Adrenal gland (tissue), 9 donors: ENCODE measurements at regions not wholly inside any gene's neighbourhood (a gene's known extent, or its start where the extent isn't known, plus 50 kb on each side); places are given as distances from the start of the nearest gene placed in this dataset.
A peak's percentile ranks its signal among the peaks of the same experiment; 100 is the strongest.

Experiments
- DNase-seq, 7 donors: peaks; one replicate each; pipeline ENCODE4 v3.0.0-alpha.2; 2019 to 2020
- H3K27ac ChIP-seq, 5 donors: fragments of 200-600 bp; sonication (generic) in 4 of 5; 1 replicate in 3 of 5; 2 replicates in 2 of 5; pipeline versions ENCODE4 v1.5.1 to v1.8.0; 2016 to 2020; ENCODE audit warnings: mild to moderate bottlenecking in 1 of 5
- H3K27me3 ChIP-seq: fragments of 200-600 bp; 2 replicates; pipeline ENCODE4 v1.8.0; 2021
- H3K36me3 ChIP-seq, 2 donors: fragments of 200-600 bp; replicated peaks in 1 of 2; 1 replicate in 1 of 2; 2 replicates in 1 of 2; pipeline versions ENCODE4 v1.5.1 to v1.8.0; 2018 to 2022
- H3K4me1 ChIP-seq, 2 donors: fragments of 200-600 bp; replicated peaks in 1 of 2; 1 replicate in 1 of 2; 2 replicates in 1 of 2; pipeline versions ENCODE4 v1.5.1 to v1.8.0; 2018 to 2021
- H3K4me3 ChIP-seq, 4 donors: fragments of 200-600 bp; sonication (generic) in 3 of 4; one replicate each; pipeline ENCODE4 v1.5.1; 2016 to 2018
- H3K9me3 ChIP-seq, 3 donors: fragments of 200-600 bp; sonication (generic) in 1 of 3; replicated peaks in 1 of 3; 1 replicate in 2 of 3; 2 replicates in 1 of 3; pipeline versions ENCODE4 v1.5.1 to v1.8.0; 2016 to 2021
- CTCF ChIP-seq, 6 experiments: fragments of 450-650 bp in 4 of 6; fragments of 200-600 bp in 2 of 6; sonication (generic) in 1 of 6; IDR thresholded peaks; 1 replicate in 5 of 6; 2 replicates in 1 of 6; pipeline versions ENCODE4 v1.5.1 to v1.8.0; 2016 to 2021; ENCODE audit warnings: antibody characterized with exemption in 6 of 6, mild to moderate bottlenecking in 2 of 6, moderate library complexity in 1 of 6
- POLR2A ChIP-seq, 2 donors: fragments of 450-650 bp; IDR thresholded peaks; one replicate each; pipeline ENCODE4 v1.6.1; 2017; ENCODE audit warnings: antibody characterized with exemption in 2 of 2, mild to moderate bottlenecking in 2 of 2, moderate library complexity in 1 of 2
- WGBS, 4 donors: extraction: QIAGEN DNeasy Blood & Tissue Kit in 2 of 4; methylation state at CpG; one replicate each; pipeline versions ENCODE4 v1.1.5 to v1.1.7; 2013 to 2017; 5-methylcytosine and 5-hydroxymethylcytosine counted together
- intact Hi-C, 2 donors: fragments of 100-400 bp; cut with DNase I; formaldehyde crosslinking; loops; one replicate each; pipeline versions ENCODE4 v1.14.1 to v1.15.0; 2022 to 2023
- donor health status: healthy with polysubstance abuse.
- donor health status: Bipolar disorder and iron deficiency.
- donor health status: DM: yes; HTN: yes; CAD: no.
- donor health status: DM: no; HTN: no; CAD: no.
- donor health status: DM: no; HTN: no; CAD: no.

- Histone ChIP-seq H3K27ac (no peak overlapping the region), H3K4me3 (no peak overlapping the region), H3K9me3 (no peaks in the 10 kb centered on the region), H3K27me3 (no peaks in the 10 kb centered on the region), H3K36me3 (no peaks in the 10 kb centered on the region), H3K4me1 (no peaks in the 10 kb centered on the region)
- WGBS, 4 donors, result 82 to 94% (median 86%) methylated on average over 1 of the region's 1 CpG
- peak in 1 of 7 donors; percentile 51 for DNase-seq
- intact Hi-C loops, result no loop called here
- TF ChIP-seq CTCF (IDR thresholded peaks at IDR 0.05) (no peak), POLR2A (IDR thresholded peaks at IDR 0.05) (no peak)
These were observed 77.0 kb upstream of the CA10 start for GRCh38 chr17:52235516-52235915.

- no peak overlapping the region for H3K4me3 ChIP-seq
- H3K27me3 ChIP-seq, result no peaks in the 10 kb centered on the region
- intact Hi-C loops, result no loop called here
- H3K36me3 ChIP-seq, result no peaks in the 10 kb centered on the region
- 65 to 83% (median 74%) methylated on average over 1 of the region's 1 CpG for WGBS, 4 donors
- H3K9me3 ChIP-seq, result no peaks in the 10 kb centered on the region
- H3K27ac ChIP-seq, result no peak overlapping the region
- no peak for TF ChIP-seq CTCF (IDR thresholded peaks at IDR 0.05)
- TF ChIP-seq POLR2A (IDR thresholded peaks at IDR 0.05), result no peak
- DNase-seq, result no peak
- no peaks in the 10 kb centered on the region for H3K4me1 ChIP-seq
These were observed 75.1 kb upstream of the CA10 start for GRCh38 chr17:52233632-52234031.

- no peak for DNase-seq
- Histone ChIP-seq H3K4me3 (no peak overlapping the region), H3K9me3 (no peaks in the 10 kb centered on the region), H3K27me3 (no peaks in the 10 kb centered on the region), H3K4me1 (no peaks in the 10 kb centered on the region), H3K27ac (no peak overlapping the region), H3K36me3 (no peaks in the 10 kb centered on the region)
- intact Hi-C loops, result no loop called here
- TF ChIP-seq CTCF (IDR thresholded peaks at IDR 0.05) (no peak), POLR2A (IDR thresholded peaks at IDR 0.05) (no peak)
These were observed 74.7 kb upstream of the CA10 start for GRCh38 chr17:52233176-52233575.

- no peaks in the 10 kb centered on the region for H3K36me3 ChIP-seq
- intact Hi-C loops, result no loop called here
- WGBS, 4 donors, result 54 to 72% (median 56%) methylated on average over 3 of the region's 3 CpGs
These were observed 70.3 kb upstream of the CA10 start for GRCh38 chr17:52228823-52229222.

More at GRCh38 chr17:52228823-52229222, 70.3 kb upstream of the CA10 start:
- Histone ChIP-seq H3K9me3 (no peaks in the 10 kb centered on the region), H3K4me3 (no peak overlapping the region), H3K4me1 (no peaks in the 10 kb centered on the region), H3K27ac (no peak overlapping the region), H3K27me3 (no peaks in the 10 kb centered on the region)
- TF ChIP-seq CTCF (IDR thresholded peaks at IDR 0.05) (no peak), POLR2A (IDR thresholded peaks at IDR 0.05) (no peak)
- DNase-seq, result no peak
